IPS-18c (cell line): ENCODE measurements at regions not wholly inside any gene's neighbourhood (a gene's known extent, or its start where the extent isn't known, plus 50 kb on each side); places are given as distances from the start of the nearest gene placed in this dataset.

Experiments
- H3K4me3 ChIP-seq: 2 replicates; pipeline ENCODE4 v1.7.0; 2013; ENCODE audit warnings: low read depth, mild to moderate bottlenecking, low read length, moderate library complexity; ENCODE audit not compliant: insufficient read depth
- H3K9me3 ChIP-seq: one replicate; pipeline ENCODE4 v1.6.1; 2013; ENCODE audit warnings: mild to moderate bottlenecking, low read length, moderate library complexity; ENCODE audit not compliant: control insufficient read depth, insufficient read depth

- no peaks in the 10 kb centered on the region for H3K9me3 ChIP-seq
- H3K4me3 ChIP-seq = no peak overlapping the region
Measured at GRCh38 chr2:145731467-145731866, 1211.5 kb upstream of the ZEB2 start.

- Histone ChIP-seq H3K9me3 (no peaks in the 10 kb centered on the region), H3K4me3 (no peak overlapping the region)
Measured at GRCh38 chr2:145729993-145730770, 1210.3 kb upstream of the ZEB2 start.

GRCh38 chr2:145729481-145729880 is 1209.6 kb upstream of the ZEB2 start:
- Histone ChIP-seq H3K9me3 (no peaks in the 10 kb centered on the region), H3K4me3 (no peak overlapping the region)

- Histone ChIP-seq H3K9me3 (no peaks in the 10 kb centered on the region), H3K4me3 (no peak overlapping the region)
Measured at GRCh38 chr2:145728511-145728910, 1208.6 kb upstream of the ZEB2 start.

GRCh38 chr2:145725876-145726275 is 1206.0 kb upstream of the ZEB2 start:
- Histone ChIP-seq H3K9me3 (no peaks in the 10 kb centered on the region), H3K4me3 (no peak overlapping the region)

GRCh38 chr2:145724311-145724898 is 1204.5 kb upstream of the ZEB2 start:
- H3K9me3 ChIP-seq = no peaks in the 10 kb centered on the region

GRCh38 chr2:145723872-145724271 is 1204.0 kb upstream of the ZEB2 start:
- Histone ChIP-seq H3K4me3 (no peak overlapping the region), H3K9me3 (no peaks in the 10 kb centered on the region)

More at GRCh38 chr2:145724311-145724898, 1204.5 kb upstream of the ZEB2 start:
- no peak overlapping the region for H3K4me3 ChIP-seq

GRCh38 chr2:145721681-145722080 is 1201.8 kb upstream of the ZEB2 start:
- no peak overlapping the region for H3K4me3 ChIP-seq
- H3K9me3 ChIP-seq = no peaks in the 10 kb centered on the region

- H3K4me3 ChIP-seq = no peak overlapping the region
- no peaks in the 10 kb centered on the region for H3K9me3 ChIP-seq
Measured at GRCh38 chr2:145715601-145716000, 1195.7 kb upstream of the ZEB2 start.

GRCh38 chr2:145710303-145710702 is 1190.4 kb upstream of the ZEB2 start:
- no peak overlapping the region for H3K4me3 ChIP-seq
- no peaks in the 10 kb centered on the region for H3K9me3 ChIP-seq

GRCh38 chr2:145702305-145702704 is 1182.4 kb upstream of the ZEB2 start:
- Histone ChIP-seq H3K4me3 (no peak overlapping the region), H3K9me3 (no peaks in the 10 kb centered on the region)

- Histone ChIP-seq H3K9me3 (no peaks in the 10 kb centered on the region), H3K4me3 (no peak overlapping the region)
Measured at GRCh38 chr2:145692971-145693478, 1173.1 kb upstream of the ZEB2 start.

GRCh38 chr2:145691659-145692058 is 1171.7 kb upstream of the ZEB2 start:
- no peak overlapping the region for H3K4me3 ChIP-seq

GRCh38 chr2:145690183-145690778 is 1170.4 kb upstream of the ZEB2 start:
- Histone ChIP-seq H3K4me3 (no peak overlapping the region), H3K9me3 (no peaks in the 10 kb centered on the region)

More at GRCh38 chr2:145691659-145692058, 1171.7 kb upstream of the ZEB2 start:
- no peaks in the 10 kb centered on the region for H3K9me3 ChIP-seq

GRCh38 chr2:145689277-145689676 is 1169.4 kb upstream of the ZEB2 start:
- Histone ChIP-seq H3K9me3 (no peaks in the 10 kb centered on the region), H3K4me3 (no peak overlapping the region)

GRCh38 chr2:145688156-145688555 is 1168.2 kb upstream of the ZEB2 start:
- no peaks in the 10 kb centered on the region for H3K9me3 ChIP-seq
- H3K4me3 ChIP-seq = no peak overlapping the region

- H3K9me3 ChIP-seq = no peaks in the 10 kb centered on the region
- H3K4me3 ChIP-seq = no peak overlapping the region
Measured at GRCh38 chr2:145687442-145688134, 1167.7 kb upstream of the ZEB2 start.
